ENCODE measurements at regions not wholly inside any gene's neighbourhood (a gene's known extent, or its start where the extent isn't known, plus 50 kb on each side); places are given as distances from the start of the nearest gene placed in this dataset.

DNA sequence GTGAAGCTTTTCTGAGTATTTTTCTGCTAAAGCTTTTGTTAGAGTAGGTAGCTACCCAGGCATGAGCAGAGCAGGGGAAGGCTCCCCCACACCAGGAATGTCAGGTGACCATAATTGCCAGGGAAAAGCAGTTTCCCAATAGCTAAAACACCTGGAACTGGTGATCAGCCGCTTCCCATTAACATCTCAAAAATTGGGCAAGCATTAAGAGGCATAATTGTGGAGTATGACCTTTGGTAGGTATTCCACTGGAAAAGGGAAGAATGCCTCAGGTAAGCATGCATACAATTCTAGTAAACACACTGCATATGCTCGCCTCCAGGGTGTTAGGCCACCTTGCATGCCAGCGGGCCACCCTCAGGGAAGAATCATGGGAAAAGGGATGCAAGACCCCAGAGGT lies 84.5 kb downstream of the CCR1 start:
- TF ChIP-seq POLR2A (IDR thresholded peaks at IDR 0.05), result no peak
- TF ChIP-seq, protein P1, sequence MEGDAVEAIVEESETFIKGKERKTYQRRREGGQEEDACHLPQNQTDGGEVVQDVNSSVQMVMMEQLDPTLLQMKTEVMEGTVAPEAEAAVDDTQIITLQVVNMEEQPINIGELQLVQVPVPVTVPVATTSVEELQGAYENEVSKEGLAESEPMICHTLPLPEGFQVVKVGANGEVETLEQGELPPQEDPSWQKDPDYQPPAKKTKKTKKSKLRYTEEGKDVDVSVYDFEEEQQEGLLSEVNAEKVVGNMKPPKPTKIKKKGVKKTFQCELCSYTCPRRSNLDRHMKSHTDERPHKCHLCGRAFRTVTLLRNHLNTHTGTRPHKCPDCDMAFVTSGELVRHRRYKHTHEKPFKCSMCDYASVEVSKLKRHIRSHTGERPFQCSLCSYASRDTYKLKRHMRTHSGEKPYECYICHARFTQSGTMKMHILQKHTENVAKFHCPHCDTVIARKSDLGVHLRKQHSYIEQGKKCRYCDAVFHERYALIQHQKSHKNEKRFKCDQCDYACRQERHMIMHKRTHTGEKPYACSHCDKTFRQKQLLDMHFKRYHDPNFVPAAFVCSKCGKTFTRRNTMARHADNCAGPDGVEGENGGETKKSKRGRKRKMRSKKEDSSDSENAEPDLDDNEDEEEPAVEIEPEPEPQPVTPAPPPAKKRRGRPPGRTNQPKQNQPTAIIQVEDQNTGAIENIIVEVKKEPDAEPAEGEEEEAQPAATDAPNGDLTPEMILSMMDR (IDR thresholded peaks at IDR 0.05), result no peak
